Breast epithelium (tissue), 4 donors: ENCODE measurements at regions not wholly inside any gene's neighbourhood (a gene's known extent, or its start where the extent isn't known, plus 50 kb on each side); places are given as distances from the start of the nearest gene placed in this dataset.

Source experiments
- DNase-seq, 2 donors: peaks; one replicate each; pipeline ENCODE4 v3.0.0-alpha.2; 2019; ENCODE audit warnings: low spot score in 2 of 2
- H3K27ac ChIP-seq, 2 donors: fragments of 200-600 bp; sonication (generic) in 1 of 2; one replicate each; pipeline ENCODE4 v1.5.1; 2016 to 2019; ENCODE audit warnings: mild to moderate bottlenecking in 1 of 2
- H3K27me3 ChIP-seq, 2 donors: fragments of 200-600 bp; sonication (generic) in 1 of 2; one replicate each; pipeline versions ENCODE4 v1.5.1 to v1.6.0; 2017 to 2019; ENCODE audit warnings: control low read depth in 1 of 2, mild to moderate bottlenecking in 1 of 2
- H3K36me3 ChIP-seq: fragments of 200-600 bp; one replicate; pipeline ENCODE4 v1.5.1; 2019
- H3K4me1 ChIP-seq, 2 donors: fragments of 200-600 bp; sonication (generic); one replicate each; pipeline ENCODE4 v1.5.1; 2016 to 2019; ENCODE audit warnings: control low read depth in 1 of 2
- H3K4me3 ChIP-seq, 3 donors: fragments of 200-600 bp; sonication (generic); 1 replicate in 2 of 3; 2 replicates in 1 of 3; pipeline ENCODE4 v1.5.1; 2016 to 2019; ENCODE audit warnings: mild to moderate bottlenecking in 3 of 3, moderate library complexity in 2 of 3
- H3K9me3 ChIP-seq, 2 donors: fragments of 200-600 bp; sonication (generic) in 1 of 2; one replicate each; pipeline ENCODE4 v1.5.1; 2016 to 2019; ENCODE audit warnings: control low read depth in 1 of 2
- POLR2A ChIP-seq: fragments of 450-650 bp; IDR thresholded peaks from one replicate; pipeline ENCODE4 v1.6.1; 2016; ENCODE audit warnings: antibody characterized with exemption, mild to moderate bottlenecking, moderate library complexity
- POLR2AphosphoS5 ChIP-seq, 3 donors: sonication (generic); formaldehyde crosslinking; IDR thresholded peaks; one replicate each; pipeline ENCODE4 v1.6.1; 2017; ENCODE audit warnings: antibody characterized with exemption in 3 of 3
- intact Hi-C: fragments of 100-400 bp; cut with DNase I; formaldehyde crosslinking; loops from one replicate; pipeline ENCODE4 v1.15.1; 2023; ENCODE audit warnings: low total_unique reads
- TF ChIP-seq, protein P1 (sequence below), 3 donors: fragments of 450-650 bp; IDR thresholded peaks; one replicate each; pipeline ENCODE4 v1.5.1; 2016 to 2017; ENCODE audit warnings: antibody characterized with exemption in 3 of 3, mild to moderate bottlenecking in 3 of 3, moderate library complexity in 3 of 3

DNA sequence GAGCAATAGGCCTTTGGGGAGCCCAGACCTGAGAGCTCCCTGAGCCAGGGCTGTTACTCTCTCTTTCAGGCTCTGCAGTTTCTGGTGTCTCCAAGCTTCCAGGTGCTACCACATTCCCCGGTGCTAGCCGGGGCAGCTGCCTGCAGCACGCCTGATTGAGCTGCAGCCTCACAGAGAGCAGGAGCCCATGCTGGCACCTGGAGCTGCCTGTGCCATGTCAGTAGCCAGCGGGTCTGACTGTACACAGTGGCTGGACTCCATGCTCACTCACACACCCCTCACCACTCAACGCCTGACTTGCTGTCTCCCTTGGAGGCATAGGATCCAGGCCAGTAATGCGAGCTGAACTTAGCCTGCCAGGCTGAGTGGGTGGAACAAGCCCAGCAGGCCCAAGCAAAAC lies 800.4 kb upstream of the AGA start:
- H3K4me1 ChIP-seq: no peaks in the 10 kb centered on the region
- H3K36me3 ChIP-seq: no peaks in the 10 kb centered on the region
- peaks cover 18 to 24% of the 10 kb centered on the region in 2 donors for H3K9me3 ChIP-seq
- H3K27ac ChIP-seq: no peak overlapping the region
- no peaks in the 10 kb centered on the region for H3K27me3 ChIP-seq
- intact Hi-C loops: no loop called here
- H3K4me3 ChIP-seq: no peak overlapping the region
- no peak for DNase-seq
- TF ChIP-seq, protein P1, sequence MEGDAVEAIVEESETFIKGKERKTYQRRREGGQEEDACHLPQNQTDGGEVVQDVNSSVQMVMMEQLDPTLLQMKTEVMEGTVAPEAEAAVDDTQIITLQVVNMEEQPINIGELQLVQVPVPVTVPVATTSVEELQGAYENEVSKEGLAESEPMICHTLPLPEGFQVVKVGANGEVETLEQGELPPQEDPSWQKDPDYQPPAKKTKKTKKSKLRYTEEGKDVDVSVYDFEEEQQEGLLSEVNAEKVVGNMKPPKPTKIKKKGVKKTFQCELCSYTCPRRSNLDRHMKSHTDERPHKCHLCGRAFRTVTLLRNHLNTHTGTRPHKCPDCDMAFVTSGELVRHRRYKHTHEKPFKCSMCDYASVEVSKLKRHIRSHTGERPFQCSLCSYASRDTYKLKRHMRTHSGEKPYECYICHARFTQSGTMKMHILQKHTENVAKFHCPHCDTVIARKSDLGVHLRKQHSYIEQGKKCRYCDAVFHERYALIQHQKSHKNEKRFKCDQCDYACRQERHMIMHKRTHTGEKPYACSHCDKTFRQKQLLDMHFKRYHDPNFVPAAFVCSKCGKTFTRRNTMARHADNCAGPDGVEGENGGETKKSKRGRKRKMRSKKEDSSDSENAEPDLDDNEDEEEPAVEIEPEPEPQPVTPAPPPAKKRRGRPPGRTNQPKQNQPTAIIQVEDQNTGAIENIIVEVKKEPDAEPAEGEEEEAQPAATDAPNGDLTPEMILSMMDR (IDR thresholded peaks at IDR 0.05): no peak
- TF ChIP-seq POLR2AphosphoS5 (IDR thresholded peaks at IDR 0.05) (no peak), POLR2A (no peak)

DNA sequence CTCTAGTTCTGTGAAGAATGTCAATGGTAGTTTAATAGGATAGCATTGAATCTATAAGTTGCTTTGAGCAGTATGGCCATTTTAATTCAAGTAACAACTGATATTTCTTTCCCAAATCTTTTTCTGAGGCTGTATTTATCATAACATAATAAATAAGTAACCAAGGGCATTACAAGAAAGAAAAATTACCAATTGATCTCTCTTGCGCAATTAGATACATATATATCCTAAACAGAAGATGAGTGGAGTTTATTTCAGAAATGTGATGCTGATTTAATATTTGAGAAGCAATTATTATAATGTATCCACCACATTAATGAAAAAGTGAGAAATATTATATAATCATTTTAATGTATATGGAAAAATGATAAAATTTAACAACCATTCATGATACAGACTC lies 802.5 kb upstream of the AGA start:
- peaks cover 18 to 24% of the 10 kb centered on the region in 2 donors for H3K9me3 ChIP-seq
- H3K4me3 ChIP-seq: no peak overlapping the region
- H3K27me3 ChIP-seq: no peaks in the 10 kb centered on the region
- no peaks in the 10 kb centered on the region for H3K4me1 ChIP-seq
- TF ChIP-seq POLR2A: no peak
- no peak for TF ChIP-seq POLR2AphosphoS5 (IDR thresholded peaks at IDR 0.05)
- TF ChIP-seq, protein P1 (IDR thresholded peaks at IDR 0.05): no peak
- no peaks in the 10 kb centered on the region for H3K36me3 ChIP-seq
- H3K27ac ChIP-seq: no peak overlapping the region
- DNase-seq: no peak
- intact Hi-C loops: no loop called here

DNA sequence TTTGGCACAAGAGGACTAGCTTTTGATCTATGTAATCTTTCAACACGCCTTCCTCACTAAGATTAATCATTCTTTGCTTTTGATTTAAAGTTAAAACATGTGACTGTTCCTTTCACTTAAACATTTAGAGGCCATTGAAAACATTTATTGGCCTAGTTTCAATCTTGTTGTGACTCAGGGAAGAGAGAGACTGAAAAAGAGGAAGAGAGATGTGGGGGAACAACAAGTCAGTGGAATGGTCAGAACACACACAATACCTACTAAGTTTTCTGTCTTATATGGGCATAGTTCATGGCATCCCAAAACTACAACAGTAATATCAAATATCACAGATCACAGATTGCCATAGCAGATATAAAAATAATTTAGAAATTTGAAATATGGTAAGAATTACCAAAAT lies 812.9 kb upstream of the AGA start:
- Histone ChIP-seq H3K36me3 (no peaks in the 10 kb centered on the region), H3K27me3 (no peaks in the 10 kb centered on the region), H3K4me1 (no peaks in the 10 kb centered on the region), H3K9me3 (no peaks in the 10 kb centered on the region), H3K27ac (no peak overlapping the region), H3K4me3 (no peak overlapping the region)
- no peak for TF ChIP-seq POLR2A
- TF ChIP-seq POLR2AphosphoS5 (IDR thresholded peaks at IDR 0.05): no peak
- TF ChIP-seq, protein P1 (IDR thresholded peaks at IDR 0.05): no peak
- DNase-seq: no peak
- intact Hi-C loops: no loop called here

DNA sequence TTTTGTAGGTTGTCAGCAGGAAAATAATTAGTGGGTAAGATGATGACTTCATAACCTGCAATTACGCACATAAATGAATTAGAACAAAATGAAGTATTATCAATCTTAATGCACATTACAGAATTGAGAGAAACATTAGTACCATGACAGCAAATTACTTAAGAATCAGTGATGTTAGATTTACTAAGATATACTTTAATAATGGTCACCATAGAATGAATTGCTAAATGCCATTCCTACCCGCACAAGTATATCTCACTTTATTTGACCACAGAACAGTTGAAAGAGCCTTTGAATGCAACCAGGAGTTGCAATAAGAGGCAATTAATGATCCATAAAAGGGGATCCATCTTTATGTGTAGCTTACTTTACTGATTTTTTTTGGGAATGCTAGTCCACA lies 816.4 kb upstream of the AGA start:
- no peak for DNase-seq
- Histone ChIP-seq H3K9me3 (no peaks in the 10 kb centered on the region), H3K4me3 (no peak overlapping the region), H3K27me3 (no peaks in the 10 kb centered on the region), H3K36me3 (no peaks in the 10 kb centered on the region), H3K4me1 (no peaks in the 10 kb centered on the region), H3K27ac (no peak overlapping the region)
- intact Hi-C loops: no loop called here
- TF ChIP-seq, protein P1 (IDR thresholded peaks at IDR 0.05): no peak
- TF ChIP-seq POLR2A (no peak), POLR2AphosphoS5 (IDR thresholded peaks at IDR 0.05) (no peak)

DNA sequence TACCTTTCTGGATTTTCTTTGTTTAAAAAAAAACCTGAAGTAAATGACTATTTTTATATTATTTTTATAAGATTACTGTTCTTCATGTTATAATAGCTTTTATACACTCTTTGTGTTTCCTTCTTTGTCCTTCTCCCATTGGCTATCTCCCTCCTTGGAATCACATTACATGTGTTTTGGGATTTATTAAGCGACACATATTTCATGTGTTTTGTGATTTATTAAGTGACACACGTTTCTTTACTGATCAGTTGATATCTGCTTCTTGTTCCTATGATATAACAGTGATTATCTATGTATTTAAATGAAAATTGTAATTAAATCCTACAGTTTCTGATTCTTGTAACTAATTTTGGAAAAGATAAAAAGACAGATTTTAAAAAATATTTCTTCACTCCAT lies 817.3 kb upstream of the AGA start:
- Histone ChIP-seq H3K27ac (no peak overlapping the region), H3K27me3 (no peaks in the 10 kb centered on the region), H3K36me3 (no peaks in the 10 kb centered on the region), H3K4me1 (no peaks in the 10 kb centered on the region), H3K4me3 (no peak overlapping the region), H3K9me3 (no peaks in the 10 kb centered on the region)
- no peak for DNase-seq
- intact Hi-C loops: no loop called here
- TF ChIP-seq POLR2A: no peak

DNA sequence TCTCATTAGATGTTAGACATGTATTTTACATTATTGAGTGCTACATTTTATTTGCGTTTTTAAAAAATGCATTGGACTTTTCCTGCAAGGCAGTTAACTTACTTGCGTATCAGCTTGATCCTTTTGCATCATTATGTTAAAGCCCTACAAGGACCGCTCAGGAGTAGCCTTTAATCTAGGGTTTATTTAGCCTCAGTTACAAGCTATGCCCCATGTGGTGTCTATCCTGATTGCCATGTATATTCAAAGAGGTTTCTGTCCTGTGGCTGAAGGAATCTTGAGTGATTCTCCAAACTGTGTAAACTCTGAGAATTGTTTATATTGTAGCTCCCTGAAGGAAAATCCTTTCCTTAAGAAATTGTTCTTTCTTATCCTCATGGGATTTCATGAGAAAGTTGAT lies 821.8 kb upstream of the AGA start:
- Histone ChIP-seq H3K9me3 (no peaks in the 10 kb centered on the region), H3K27ac (no peak overlapping the region), H3K27me3 (no peaks in the 10 kb centered on the region), H3K4me3 (no peak overlapping the region), H3K36me3 (no peaks in the 10 kb centered on the region), H3K4me1 (no peaks in the 10 kb centered on the region)
- intact Hi-C loops: no loop called here
- TF ChIP-seq, protein P1 (IDR thresholded peaks at IDR 0.05): no peak
- no peak for TF ChIP-seq POLR2A
- no peak for TF ChIP-seq POLR2AphosphoS5 (IDR thresholded peaks at IDR 0.05)
- no peak for DNase-seq
